ENCODE measurements at regions not wholly inside any gene's neighbourhood (a gene's known extent, or its start where the extent isn't known, plus 50 kb on each side); places are given as distances from the start of the nearest gene placed in this dataset.

DNA sequence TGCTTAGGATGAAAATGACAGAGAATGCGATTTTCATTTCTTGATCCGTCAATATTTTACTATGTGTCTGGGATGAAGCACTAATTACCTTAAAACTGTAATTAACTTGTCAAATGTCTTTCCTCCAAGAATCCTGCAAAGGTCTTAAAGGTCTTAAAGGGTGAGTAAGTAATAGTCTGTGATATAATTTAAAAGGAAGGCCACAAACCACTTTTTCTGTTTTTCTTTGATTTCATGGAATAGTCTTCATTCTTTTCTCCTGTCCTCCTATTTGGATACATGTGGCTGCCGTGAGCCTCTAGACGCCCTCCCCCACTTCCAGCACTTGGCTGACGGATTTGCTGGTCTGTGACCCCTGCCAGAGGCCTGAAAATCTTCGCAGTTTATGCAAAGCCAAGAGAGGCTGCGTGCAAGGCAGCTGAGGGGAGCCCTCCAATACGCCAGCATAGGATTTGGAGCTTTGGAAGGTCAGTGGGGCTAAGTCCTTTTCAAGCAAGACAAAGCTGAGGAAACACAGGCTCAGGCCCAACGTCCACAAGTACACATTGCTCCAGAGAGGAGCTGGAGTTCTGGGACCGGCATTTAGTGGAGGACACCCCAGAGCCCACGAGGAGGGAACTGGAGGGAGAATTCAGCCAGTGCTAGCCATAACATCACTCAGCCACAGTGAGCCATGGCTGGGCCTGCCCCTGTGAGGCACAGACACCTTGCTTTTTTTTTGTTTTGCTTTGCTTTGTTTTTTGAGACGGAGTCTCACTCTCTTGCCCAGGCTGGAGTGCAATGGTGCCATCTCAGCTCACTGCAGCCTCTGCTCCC, 382.6 kb downstream of the SMOC2 start:
- TF ChIP-seq GATA3 (IDR thresholded peaks at IDR 0.05; ENCODE audit: low read depth, low read length), result no peak
- TF ChIP-seq GATA2 (IDR thresholded peaks at IDR 0.05; ENCODE audit: low read depth, low read length), result no peak

All from SH-SY5Y (cell line).